Upper lobe of right lung (tissue), 1 donor: ENCODE measurements at regions not wholly inside any gene's neighbourhood (a gene's known extent, or its start where the extent isn't known, plus 50 kb on each side); places are given as distances from the start of the nearest gene placed in this dataset.
A peak's percentile ranks its signal among the peaks of the same experiment; 100 is the strongest.

Experiments used
- ATAC-seq: fragments of 200-7000 bp; cut with Tn5 transposase; one replicate; pipeline ENCODE4 v1.9.1; 2020; ENCODE audit warnings: mild to moderate bottlenecking, moderate library complexity
- DNase-seq: peaks from one replicate; pipeline ENCODE4 v3.0.0-alpha.2; 2020
- H3K27ac ChIP-seq: fragments of 200-600 bp; one replicate; pipeline ENCODE4 v1.8.0; 2022
- H3K27me3 ChIP-seq: fragments of 200-600 bp; one replicate; pipeline ENCODE4 v1.8.0; 2022; ENCODE audit warnings: mild to moderate bottlenecking
- H3K36me3 ChIP-seq: fragments of 200-600 bp; one replicate; pipeline ENCODE4 v1.8.0; 2022
- H3K4me1 ChIP-seq: fragments of 200-600 bp; one replicate; pipeline ENCODE4 v1.8.0; 2022
- H3K4me3 ChIP-seq: fragments of 200-600 bp; one replicate; pipeline ENCODE4 v1.8.0; 2022; ENCODE audit warnings: mild to moderate bottlenecking
- H3K9me3 ChIP-seq: fragments of 200-600 bp; one replicate; pipeline ENCODE4 v1.8.0; 2022
- CTCF ChIP-seq: fragments of 200-600 bp; IDR thresholded peaks from one replicate; pipeline ENCODE4 v1.8.0; 2022; ENCODE audit warnings: antibody characterized with exemption
- intact Hi-C: fragments of 100-400 bp; cut with DNase I; formaldehyde crosslinking; loops from one replicate; pipeline ENCODE4 v1.11.0; 2022
- donor health status: DM: no; HTN: yes; CAD: no; lungs with severe emphysema.

GRCh38 chr7:36092221-36092771 is 60.8 kb upstream of the EEPD1 start:
- Histone ChIP-seq H3K36me3 (no peaks in the 10 kb centered on the region), H3K4me3 (no peak overlapping the region), H3K27me3 (no peaks in the 10 kb centered on the region), H3K27ac (no peak overlapping the region), H3K9me3 (no peaks in the 10 kb centered on the region), H3K4me1 (no peaks in the 10 kb centered on the region)
- no peak for TF ChIP-seq CTCF
- intact Hi-C loops: no loop called here
- peak; percentile 27 for ATAC-seq
- no peak for DNase-seq

- TF ChIP-seq CTCF: no peak
- Histone ChIP-seq H3K36me3 (no peaks in the 10 kb centered on the region), H3K4me1 (no peaks in the 10 kb centered on the region), H3K9me3 (no peaks in the 10 kb centered on the region), H3K27ac (no peak overlapping the region), H3K4me3 (no peak overlapping the region), H3K27me3 (no peaks in the 10 kb centered on the region)
- no peak for DNase-seq
- intact Hi-C loops: no loop called here
- no peak for ATAC-seq
These were observed 56.5 kb upstream of the EEPD1 start for GRCh38 chr7:36096460-36097095.

- H3K27ac ChIP-seq: no peak overlapping the region
- no peaks in the 10 kb centered on the region for H3K27me3 ChIP-seq
- H3K4me1 ChIP-seq: no peaks in the 10 kb centered on the region
- intact Hi-C loops: no loop called here
- no peak overlapping the region for H3K4me3 ChIP-seq
- DNase-seq (no peak), ATAC-seq (no peak)
- no peaks in the 10 kb centered on the region for H3K9me3 ChIP-seq
- H3K36me3 ChIP-seq: no peaks in the 10 kb centered on the region
- no peak for TF ChIP-seq CTCF
These were observed 55.0 kb upstream of the EEPD1 start for GRCh38 chr7:36098096-36098495.

- TF ChIP-seq CTCF: no peak
- ATAC-seq (no peak), DNase-seq (no peak)
- no peak overlapping the region for H3K27ac ChIP-seq
- no peaks in the 10 kb centered on the region for H3K36me3 ChIP-seq
- H3K27me3 ChIP-seq: no peaks in the 10 kb centered on the region
- H3K9me3 ChIP-seq: no peaks in the 10 kb centered on the region
- intact Hi-C loops: no loop called here
- H3K4me3 ChIP-seq: no peak overlapping the region
- H3K4me1 ChIP-seq: no peaks in the 10 kb centered on the region
These were observed 52.8 kb upstream of the EEPD1 start for GRCh38 chr7:36100226-36100625.

- ATAC-seq (no peak), DNase-seq (no peak)
- Histone ChIP-seq H3K9me3 (no peaks in the 10 kb centered on the region), H3K27ac (no peak overlapping the region), H3K36me3 (no peaks in the 10 kb centered on the region), H3K4me1 (no peaks in the 10 kb centered on the region), H3K27me3 (no peaks in the 10 kb centered on the region), H3K4me3 (no peak overlapping the region)
- intact Hi-C loops: no loop called here
- no peak for TF ChIP-seq CTCF
These were observed 52.4 kb upstream of the EEPD1 start for GRCh38 chr7:36100634-36101033.
